Neural progenitor cell (in vitro differentiated cells): ENCODE measurements at regions not wholly inside any gene's neighbourhood (a gene's known extent, or its start where the extent isn't known, plus 50 kb on each side); places are given as distances from the start of the nearest gene placed in this dataset.

Experiments used
- EZH2 ChIP-seq: fragments of 200-600 bp; sonication (generic); IDR thresholded peaks from 2 replicates; pipeline ENCODE4 v1.6.1; 2017; ENCODE audit warnings: antibody characterized with exemption, mild to moderate bottlenecking, moderate library complexity
- EZH2phosphoT487 ChIP-seq: fragments of 200-600 bp; sonication (generic); IDR thresholded peaks from 2 replicates; pipeline ENCODE4 v1.6.1; 2017; ENCODE audit warnings: antibody characterized with exemption
- TF ChIP-seq, protein P1 (sequence below): fragments of 200-600 bp; sonication (generic); IDR thresholded peaks from 2 replicates; pipeline ENCODE4 v1.5.1; 2017; ENCODE audit warnings: antibody characterized with exemption, mild to moderate bottlenecking

DNA sequence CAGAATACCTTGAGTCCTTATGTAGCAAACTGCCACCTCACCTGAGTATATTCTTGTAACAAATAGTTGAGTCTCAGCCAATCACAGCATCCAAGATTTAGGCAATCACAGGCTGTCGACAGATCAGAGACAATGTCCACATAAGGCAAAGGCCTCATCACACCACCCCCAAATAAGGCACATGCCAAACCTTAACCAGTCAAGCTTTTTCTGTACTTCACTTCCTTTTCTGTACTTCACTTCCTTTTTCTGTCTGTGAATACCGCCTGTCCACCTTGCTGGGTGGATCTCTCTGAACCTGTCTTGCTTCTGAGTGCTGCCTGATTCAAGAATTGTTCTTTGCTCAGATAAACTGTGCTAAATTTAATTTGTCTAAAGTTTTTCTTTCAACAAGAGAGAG lies 210.4 kb upstream of the N4BP1 start:
- TF ChIP-seq, protein P1, sequence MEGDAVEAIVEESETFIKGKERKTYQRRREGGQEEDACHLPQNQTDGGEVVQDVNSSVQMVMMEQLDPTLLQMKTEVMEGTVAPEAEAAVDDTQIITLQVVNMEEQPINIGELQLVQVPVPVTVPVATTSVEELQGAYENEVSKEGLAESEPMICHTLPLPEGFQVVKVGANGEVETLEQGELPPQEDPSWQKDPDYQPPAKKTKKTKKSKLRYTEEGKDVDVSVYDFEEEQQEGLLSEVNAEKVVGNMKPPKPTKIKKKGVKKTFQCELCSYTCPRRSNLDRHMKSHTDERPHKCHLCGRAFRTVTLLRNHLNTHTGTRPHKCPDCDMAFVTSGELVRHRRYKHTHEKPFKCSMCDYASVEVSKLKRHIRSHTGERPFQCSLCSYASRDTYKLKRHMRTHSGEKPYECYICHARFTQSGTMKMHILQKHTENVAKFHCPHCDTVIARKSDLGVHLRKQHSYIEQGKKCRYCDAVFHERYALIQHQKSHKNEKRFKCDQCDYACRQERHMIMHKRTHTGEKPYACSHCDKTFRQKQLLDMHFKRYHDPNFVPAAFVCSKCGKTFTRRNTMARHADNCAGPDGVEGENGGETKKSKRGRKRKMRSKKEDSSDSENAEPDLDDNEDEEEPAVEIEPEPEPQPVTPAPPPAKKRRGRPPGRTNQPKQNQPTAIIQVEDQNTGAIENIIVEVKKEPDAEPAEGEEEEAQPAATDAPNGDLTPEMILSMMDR: no peak
- TF ChIP-seq EZH2 (no peak), EZH2phosphoT487 (no peak)
